K562 (cell line): ENCODE measurements at regions not wholly inside any gene's neighbourhood (a gene's known extent, or its start where the extent isn't known, plus 50 kb on each side); places are given as distances from the start of the nearest gene placed in this dataset.

Experiments used
- BCOR ChIP-seq: fragments of 450-650 bp; IDR thresholded peaks from 2 replicates; pipeline ENCODE4 v1.6.1; 2016
- EHMT2 ChIP-seq: fragments of 450-650 bp; IDR thresholded peaks from 2 replicates; pipeline ENCODE4 v1.6.1; 2018; ENCODE audit warnings: antibody characterized with exemption
- KLF6 ChIP-seq: fragments of 250-450 bp; sonication (Bioruptor Pico); IDR thresholded peaks from 2 replicates; pipeline ENCODE4 v1.4.0; 2020; ENCODE audit warnings: mild to moderate bottlenecking, moderate library complexity, borderline replicate concordance
- MAFG ChIP-seq: fragments of 450-650 bp; conservative IDR thresholded peaks from 2 replicates; pipeline ENCODE4 v1.6.1; 2016; ENCODE audit warnings: missing genetic modification characterization, missing compliant biosample characterization
- NFE2L1 ChIP-seq: fragments of 450-650 bp; IDR thresholded peaks from 2 replicates; pipeline ENCODE4 v1.6.1; 2016; ENCODE audit warnings: missing genetic modification characterization, low read depth, mild to moderate bottlenecking, missing compliant biosample characterization, moderate library complexity, borderline replicate concordance
- PHF20 ChIP-seq: fragments of 450-650 bp; IDR thresholded peaks from 2 replicates; pipeline ENCODE4 v1.6.1; 2018; ENCODE audit not compliant: partially characterized antibody
- SMARCC2 ChIP-seq: fragments of 450-650 bp; IDR thresholded peaks from 2 replicates; pipeline ENCODE4 v1.6.1; 2017; ENCODE audit warnings: antibody characterized with exemption, moderate library complexity, mild to moderate bottlenecking, low read depth
- ZBTB17 ChIP-seq: fragments of 450-650 bp; formaldehyde crosslinking; IDR thresholded peaks from 2 replicates; pipeline ENCODE4 v1.4.0; 2020; ENCODE audit warnings: mild to moderate bottlenecking
- ZFPM2 ChIP-seq: fragments of 250-450 bp; sonication (Bioruptor Pico); IDR thresholded peaks from 2 replicates; pipeline ENCODE4 v1.5.1; 2022; ENCODE audit warnings: mild to moderate bottlenecking
- ZNF717 ChIP-seq: fragments of 250-450 bp; sonication (Bioruptor Pico); IDR thresholded peaks from 2 replicates; pipeline ENCODE4 v1.5.0; 2021
- TF ChIP-seq, protein P1 (sequence below): sonication (generic); formaldehyde crosslinking; IDR thresholded peaks from 2 replicates; pipeline ENCODE4 v1.8.1; 2022; ENCODE audit warnings: missing genetic modification reagents
- TF ChIP-seq, protein P2 (sequence below), 2 experiments: fragments of 450-650 bp in 1 of 2; sonication (generic) in 1 of 2; formaldehyde crosslinking in 1 of 2; IDR thresholded peaks in 1 of 2; conservative IDR thresholded peaks in 1 of 2; 2 replicates each; pipeline versions ENCODE4 v1.6.1 to v1.8.1; 2016 to 2023; ENCODE audit warnings: mild to moderate bottlenecking in 2 of 2, moderate library complexity in 2 of 2, inconsistent platforms in 1 of 2, missing genetic modification reagents in 1 of 2
- TF ChIP-seq, protein P3 (sequence below): sonication (generic); formaldehyde crosslinking; IDR thresholded peaks from 2 replicates; pipeline ENCODE4 v1.8.1; 2022; ENCODE audit warnings: missing genetic modification reagents
- TF ChIP-seq, protein P4 (sequence below): fragments of 450-650 bp; formaldehyde crosslinking; conservative IDR thresholded peaks from 2 replicates; pipeline ENCODE4 v1.4.0; 2022; ENCODE audit warnings: mild to moderate bottlenecking, missing genetic modification characterization
- TF ChIP-seq, protein P5 (sequence below): fragments of 450-650 bp; IDR thresholded peaks from one replicate; pipeline ENCODE4 v1.6.1; 2018; ENCODE audit warnings: mild to moderate bottlenecking, moderate library complexity; ENCODE audit not compliant: partially characterized antibody
- TF ChIP-seq, protein P6 (sequence below): fragments of 250-450 bp; sonication (Bioruptor Pico); IDR thresholded peaks from 2 replicates; pipeline ENCODE4 v1.9.0; 2021; ENCODE audit warnings: mild to moderate bottlenecking, inconsistent platforms
- TF ChIP-seq, protein P7 (sequence below): fragments of 200-800 bp; sonication (Bioruptor generic); IDR thresholded peaks from 2 replicates; pipeline ENCODE4 v1.6.1; 2017; ENCODE audit warnings: missing genetic modification characterization, missing compliant biosample characterization

DNA sequence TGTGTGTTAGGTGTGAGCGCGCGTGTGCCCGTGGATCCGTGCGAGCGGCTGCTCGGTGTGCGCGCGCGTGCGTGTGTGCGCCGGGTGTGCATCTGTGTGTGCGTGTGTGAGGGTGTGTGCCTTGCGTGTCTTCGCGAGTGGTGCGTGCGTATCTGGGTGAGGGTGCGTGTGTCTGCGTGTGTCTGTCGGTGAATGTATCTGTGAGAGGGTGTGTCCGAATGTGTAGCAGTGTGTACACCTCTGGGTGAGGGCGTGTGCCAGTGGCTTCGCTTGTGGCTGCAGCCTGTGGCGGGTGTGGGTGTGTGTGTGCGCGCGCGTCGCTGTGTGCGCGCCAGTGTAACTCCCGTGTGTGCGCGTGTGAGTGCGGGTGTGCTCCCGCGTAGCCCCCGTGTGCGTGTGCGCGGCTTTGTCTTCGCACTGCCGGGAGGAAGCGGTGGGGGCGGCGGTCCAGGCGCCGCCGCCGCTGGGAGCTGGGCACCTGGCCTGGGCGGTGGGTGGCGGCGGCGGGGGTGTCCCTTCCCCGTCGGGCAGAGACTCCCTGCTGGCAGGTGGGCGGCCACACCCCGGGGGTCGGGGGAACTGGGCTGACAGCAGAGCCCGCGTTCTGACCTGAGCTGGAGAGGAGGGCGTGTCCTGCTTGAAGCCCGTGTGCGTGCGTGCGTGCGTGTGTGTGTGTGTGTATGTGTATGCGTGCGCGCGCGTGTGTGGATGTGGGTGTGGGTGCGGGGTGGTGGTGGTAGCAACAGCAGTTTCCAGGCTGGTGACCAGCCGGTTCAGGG is 61.3 kb upstream of the EPB41L1 start (continued):
- TF ChIP-seq, protein P1, sequence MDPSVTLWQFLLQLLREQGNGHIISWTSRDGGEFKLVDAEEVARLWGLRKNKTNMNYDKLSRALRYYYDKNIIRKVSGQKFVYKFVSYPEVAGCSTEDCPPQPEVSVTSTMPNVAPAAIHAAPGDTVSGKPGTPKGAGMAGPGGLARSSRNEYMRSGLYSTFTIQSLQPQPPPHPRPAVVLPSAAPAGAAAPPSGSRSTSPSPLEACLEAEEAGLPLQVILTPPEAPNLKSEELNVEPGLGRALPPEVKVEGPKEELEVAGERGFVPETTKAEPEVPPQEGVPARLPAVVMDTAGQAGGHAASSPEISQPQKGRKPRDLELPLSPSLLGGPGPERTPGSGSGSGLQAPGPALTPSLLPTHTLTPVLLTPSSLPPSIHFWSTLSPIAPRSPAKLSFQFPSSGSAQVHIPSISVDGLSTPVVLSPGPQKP = no peak
- TF ChIP-seq ZNF717 (CRISPR knock-in tag) (no peak), ZFPM2 (CRISPR knock-in tag) (no peak), NFE2L1 (tag) (no peak), SMARCC2 (no peak), KLF6 (CRISPR knock-in tag) (no peak), MAFG (no peak), EHMT2 (no peak), PHF20 (peak; percentile 60), ZBTB17 (no peak), BCOR (peak; percentile 67)
- TF ChIP-seq, protein P2, sequence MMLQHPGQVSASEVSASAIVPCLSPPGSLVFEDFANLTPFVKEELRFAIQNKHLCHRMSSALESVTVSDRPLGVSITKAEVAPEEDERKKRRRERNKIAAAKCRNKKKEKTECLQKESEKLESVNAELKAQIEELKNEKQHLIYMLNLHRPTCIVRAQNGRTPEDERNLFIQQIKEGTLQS (IDR thresholded peaks at IDR 0.05) = no peak
- TF ChIP-seq, protein P2 (CRISPR knock-in tag; conservative IDR thresholded peaks at IDR 0.05) = no peak
- TF ChIP-seq, protein P3, sequence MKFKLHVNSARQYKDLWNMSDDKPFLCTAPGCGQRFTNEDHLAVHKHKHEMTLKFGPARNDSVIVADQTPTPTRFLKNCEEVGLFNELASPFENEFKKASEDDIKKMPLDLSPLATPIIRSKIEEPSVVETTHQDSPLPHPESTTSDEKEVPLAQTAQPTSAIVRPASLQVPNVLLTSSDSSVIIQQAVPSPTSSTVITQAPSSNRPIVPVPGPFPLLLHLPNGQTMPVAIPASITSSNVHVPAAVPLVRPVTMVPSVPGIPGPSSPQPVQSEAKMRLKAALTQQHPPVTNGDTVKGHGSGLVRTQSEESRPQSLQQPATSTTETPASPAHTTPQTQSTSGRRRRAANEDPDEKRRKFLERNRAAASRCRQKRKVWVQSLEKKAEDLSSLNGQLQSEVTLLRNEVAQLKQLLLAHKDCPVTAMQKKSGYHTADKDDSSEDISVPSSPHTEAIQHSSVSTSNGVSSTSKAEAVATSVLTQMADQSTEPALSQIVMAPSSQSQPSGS (CRISPR knock-in tag) = no peak
- TF ChIP-seq, protein P4, sequence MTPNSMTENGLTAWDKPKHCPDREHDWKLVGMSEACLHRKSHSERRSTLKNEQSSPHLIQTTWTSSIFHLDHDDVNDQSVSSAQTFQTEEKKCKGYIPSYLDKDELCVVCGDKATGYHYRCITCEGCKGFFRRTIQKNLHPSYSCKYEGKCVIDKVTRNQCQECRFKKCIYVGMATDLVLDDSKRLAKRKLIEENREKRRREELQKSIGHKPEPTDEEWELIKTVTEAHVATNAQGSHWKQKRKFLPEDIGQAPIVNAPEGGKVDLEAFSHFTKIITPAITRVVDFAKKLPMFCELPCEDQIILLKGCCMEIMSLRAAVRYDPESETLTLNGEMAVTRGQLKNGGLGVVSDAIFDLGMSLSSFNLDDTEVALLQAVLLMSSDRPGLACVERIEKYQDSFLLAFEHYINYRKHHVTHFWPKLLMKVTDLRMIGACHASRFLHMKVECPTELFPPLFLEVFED (CRISPR knock-in tag) = peak; percentile 79
- TF ChIP-seq, protein P5, sequence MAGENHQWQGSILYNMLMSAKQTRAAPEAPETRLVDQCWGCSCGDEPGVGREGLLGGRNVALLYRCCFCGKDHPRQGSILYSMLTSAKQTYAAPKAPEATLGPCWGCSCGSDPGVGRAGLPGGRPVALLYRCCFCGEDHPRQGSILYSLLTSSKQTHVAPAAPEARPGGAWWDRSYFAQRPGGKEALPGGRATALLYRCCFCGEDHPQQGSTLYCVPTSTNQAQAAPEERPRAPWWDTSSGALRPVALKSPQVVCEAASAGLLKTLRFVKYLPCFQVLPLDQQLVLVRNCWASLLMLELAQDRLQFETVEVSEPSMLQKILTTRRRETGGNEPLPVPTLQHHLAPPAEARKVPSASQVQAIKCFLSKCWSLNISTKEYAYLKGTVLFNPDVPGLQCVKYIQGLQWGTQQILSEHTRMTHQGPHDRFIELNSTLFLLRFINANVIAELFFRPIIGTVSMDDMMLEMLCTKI = no peak
- TF ChIP-seq, protein P6, sequence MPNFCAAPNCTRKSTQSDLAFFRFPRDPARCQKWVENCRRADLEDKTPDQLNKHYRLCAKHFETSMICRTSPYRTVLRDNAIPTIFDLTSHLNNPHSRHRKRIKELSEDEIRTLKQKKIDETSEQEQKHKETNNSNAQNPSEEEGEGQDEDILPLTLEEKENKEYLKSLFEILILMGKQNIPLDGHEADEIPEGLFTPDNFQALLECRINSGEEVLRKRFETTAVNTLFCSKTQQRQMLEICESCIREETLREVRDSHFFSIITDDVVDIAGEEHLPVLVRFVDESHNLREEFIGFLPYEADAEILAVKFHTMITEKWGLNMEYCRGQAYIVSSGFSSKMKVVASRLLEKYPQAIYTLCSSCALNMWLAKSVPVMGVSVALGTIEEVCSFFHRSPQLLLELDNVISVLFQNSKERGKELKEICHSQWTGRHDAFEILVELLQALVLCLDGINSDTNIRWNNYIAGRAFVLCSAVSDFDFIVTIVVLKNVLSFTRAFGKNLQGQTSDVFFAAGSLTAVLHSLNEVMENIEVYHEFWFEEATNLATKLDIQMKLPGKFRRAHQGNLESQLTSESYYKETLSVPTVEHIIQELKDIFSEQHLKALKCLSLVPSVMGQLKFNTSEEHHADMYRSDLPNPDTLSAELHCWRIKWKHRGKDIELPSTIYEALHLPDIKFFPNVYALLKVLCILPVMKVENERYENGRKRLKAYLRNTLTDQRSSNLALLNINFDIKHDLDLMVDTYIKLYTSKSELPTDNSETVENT (CRISPR knock-in tag) = no peak
- TF ChIP-seq, protein P7, sequence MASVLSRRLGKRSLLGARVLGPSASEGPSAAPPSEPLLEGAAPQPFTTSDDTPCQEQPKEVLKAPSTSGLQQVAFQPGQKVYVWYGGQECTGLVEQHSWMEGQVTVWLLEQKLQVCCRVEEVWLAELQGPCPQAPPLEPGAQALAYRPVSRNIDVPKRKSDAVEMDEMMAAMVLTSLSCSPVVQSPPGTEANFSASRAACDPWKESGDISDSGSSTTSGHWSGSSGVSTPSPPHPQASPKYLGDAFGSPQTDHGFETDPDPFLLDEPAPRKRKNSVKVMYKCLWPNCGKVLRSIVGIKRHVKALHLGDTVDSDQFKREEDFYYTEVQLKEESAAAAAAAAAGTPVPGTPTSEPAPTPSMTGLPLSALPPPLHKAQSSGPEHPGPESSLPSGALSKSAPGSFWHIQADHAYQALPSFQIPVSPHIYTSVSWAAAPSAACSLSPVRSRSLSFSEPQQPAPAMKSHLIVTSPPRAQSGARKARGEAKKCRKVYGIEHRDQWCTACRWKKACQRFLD = peak; percentile 69
